Keratinocyte (primary cell): ENCODE measurements at regions not wholly inside any gene's neighbourhood (a gene's known extent, or its start where the extent isn't known, plus 50 kb on each side); places are given as distances from the start of the nearest gene placed in this dataset.

Experiments used
- CTCF ChIP-seq, 3 experiments: IDR thresholded peaks in 1 of 3; conservative IDR thresholded peaks in 1 of 3; optimal IDR thresholded peaks in 1 of 3; 2 replicates in 2 of 3; 3 replicates in 1 of 3; pipeline versions ENCODE3 to v1.5.1; 2011; ENCODE audit warnings: low read length in 3 of 3, mild to moderate bottlenecking in 3 of 3, moderate library complexity in 2 of 3, control low read depth in 1 of 3, inconsistent platforms in 1 of 3; ENCODE audit not compliant: insufficient read depth in 2 of 3; ENCODE audit errors: extremely low read depth in 1 of 3
- EZH2 ChIP-seq: IDR thresholded peaks from one replicate; pipeline ENCODE4 v1.6.1; 2012; ENCODE audit warnings: inconsistent platforms, mild to moderate bottlenecking, low read length, moderate library complexity

DNA sequence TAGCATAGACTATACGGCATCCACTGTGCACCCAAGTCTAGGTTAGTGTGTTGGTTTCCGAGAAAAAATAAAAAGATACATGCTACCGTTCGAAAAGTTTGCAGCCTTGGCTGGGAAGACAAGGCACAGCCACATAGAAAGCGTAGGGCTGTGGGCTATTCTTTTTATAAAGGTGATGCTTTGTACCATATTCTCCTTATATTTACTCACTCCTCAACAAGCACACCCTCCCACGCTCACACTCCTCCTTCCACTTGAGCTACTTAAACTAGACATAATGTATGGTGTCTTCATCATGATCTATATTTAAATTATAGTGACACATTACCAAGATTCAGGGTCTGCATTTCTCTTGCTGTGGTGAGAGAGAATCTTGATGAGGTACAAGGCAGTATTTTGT is 1416.5 kb downstream of the AACS start:
- no peak for TF ChIP-seq CTCF (optimal IDR thresholded peaks at IDR 0.05 in 1 of 3, IDR thresholded peaks at IDR 0.05 in 1 of 3, conservative IDR thresholded peaks at IDR 0.05 in 1 of 3; ENCODE audit: extremely low read depth in 1 of 3, insufficient read depth in 2 of 3, low read length in 3 of 3)
- TF ChIP-seq EZH2 = no peak
